DOHH2 (cell line): ENCODE measurements at regions not wholly inside any gene's neighbourhood (a gene's known extent, or its start where the extent isn't known, plus 50 kb on each side); places are given as distances from the start of the nearest gene placed in this dataset.

Source experiments
- H3F3A ChIP-seq: fragments of 200-600 bp; sonication (generic), shearing (Covaris generic); 2 replicates; pipeline ENCODE4 v1.6.0; 2016; ENCODE audit warnings: antibody characterized with exemption, mild to moderate bottlenecking; ENCODE audit not compliant: control insufficient read depth, insufficient read depth
- H3K27ac ChIP-seq: fragments of 200-600 bp; sonication (generic); 2 replicates; pipeline ENCODE4 v1.5.1; 2014; ENCODE audit warnings: low read depth, mild to moderate bottlenecking, low read length, moderate library complexity
- H3K27me3 ChIP-seq: fragments of 200-600 bp; sonication (generic); 2 replicates; pipeline ENCODE4 v1.6.1; 2014; ENCODE audit warnings: mild to moderate bottlenecking, low read length, mixed read lengths; ENCODE audit not compliant: control insufficient read depth
- H3K36me3 ChIP-seq: fragments of 200-600 bp; sonication (generic); 2 replicates; pipeline ENCODE4 v1.6.1; 2014; ENCODE audit warnings: mild to moderate bottlenecking, low read length, moderate library complexity, mixed read lengths; ENCODE audit not compliant: control insufficient read depth
- H3K4me1 ChIP-seq: fragments of 200-600 bp; sonication (generic); 2 replicates; pipeline ENCODE4 v1.6.1; 2014; ENCODE audit warnings: mild to moderate bottlenecking, low read length, mixed read lengths; ENCODE audit not compliant: control insufficient read depth
- H3K4me2 ChIP-seq: fragments of 200-600 bp; sonication (generic); 2 replicates; pipeline ENCODE4 v1.6.0; 2014; ENCODE audit warnings: mild to moderate bottlenecking, low read length, moderate library complexity
- H3K4me3 ChIP-seq: fragments of 200-600 bp; sonication (generic); 2 replicates; pipeline ENCODE4 v1.5.1; 2014; ENCODE audit warnings: mild to moderate bottlenecking, low read length, mixed read lengths
- H3K79me2 ChIP-seq: fragments of 200-600 bp; sonication (generic); 2 replicates; pipeline ENCODE4 v1.6.1; 2014; ENCODE audit warnings: mild to moderate bottlenecking, low read length, mixed read lengths; ENCODE audit not compliant: control insufficient read depth
- H3K9me2 ChIP-seq: fragments of 200-600 bp; sonication (generic); replicated peaks from 2 replicates; pipeline ENCODE4 v1.6.1; 2014; ENCODE audit warnings: mild to moderate bottlenecking, low read length, mixed read lengths; ENCODE audit not compliant: control insufficient read depth
- H3K9me3 ChIP-seq: fragments of 200-600 bp; sonication (generic); 2 replicates; pipeline ENCODE4 v1.6.1; 2014; ENCODE audit warnings: antibody characterized with exemption, low read length, mixed read lengths; ENCODE audit not compliant: control insufficient read depth, insufficient read depth
- H4K20me1 ChIP-seq: fragments of 200-600 bp; sonication (generic); 2 replicates; pipeline ENCODE4 v1.6.0; 2014; ENCODE audit warnings: low read depth, mild to moderate bottlenecking, antibody characterized with exemption, low read length, moderate library complexity; ENCODE audit not compliant: control insufficient read depth, insufficient read depth
- CTCF ChIP-seq: fragments of 200-600 bp; sonication (generic); IDR thresholded peaks from one replicate; pipeline ENCODE4 v1.5.1; 2014; ENCODE audit warnings: antibody characterized with exemption, mild to moderate bottlenecking, low read depth, low read length; ENCODE audit not compliant: poor library complexity, severe bottlenecking
- EZH2phosphoT487 ChIP-seq: fragments of 200-600 bp; sonication (generic); IDR thresholded peaks from 2 replicates; pipeline ENCODE4 v1.6.1; 2017; ENCODE audit warnings: borderline replicate concordance, mild to moderate bottlenecking, antibody characterized with exemption, low read length, moderate library complexity, mixed read lengths

DNA sequence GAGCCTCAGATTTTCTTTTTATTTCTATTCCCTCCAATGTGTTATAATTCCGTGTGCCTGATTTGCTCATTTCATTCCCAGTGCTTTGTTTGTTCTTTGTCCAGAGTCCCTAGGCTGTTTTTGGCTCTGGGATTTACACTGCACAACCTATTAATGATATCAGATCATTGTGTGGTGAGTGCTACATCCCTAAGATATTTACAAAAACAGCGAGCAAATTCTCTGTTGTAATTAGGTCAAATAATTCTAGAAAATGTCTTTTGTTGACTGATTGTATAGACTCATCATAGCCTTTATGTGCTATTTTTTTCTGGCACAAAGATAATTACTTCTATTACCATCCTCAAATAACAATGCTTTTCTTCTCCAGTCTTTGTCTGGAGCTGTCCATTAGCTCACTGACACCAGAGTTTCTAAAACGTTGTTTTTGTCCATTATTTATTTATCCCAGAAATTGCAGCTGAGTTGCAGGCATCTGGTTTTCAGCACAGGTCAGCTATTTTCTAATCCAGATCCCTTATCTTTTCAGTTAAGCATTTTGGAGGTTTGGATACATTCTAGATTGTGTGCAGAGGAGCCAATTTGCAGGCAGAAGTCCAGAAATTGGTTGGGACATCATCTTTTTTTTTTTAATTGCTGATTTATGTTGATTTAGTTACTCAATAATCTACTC is 379.9 kb upstream of the DMAC1 start:
- no peak overlapping the region for H3K4me2 ChIP-seq
- H3K4me3 ChIP-seq, result no peak overlapping the region
- H3K79me2 ChIP-seq, result no peaks in the 10 kb centered on the region
- no peak overlapping the region for H3K27ac ChIP-seq
- no peaks in the 10 kb centered on the region for H3K9me3 ChIP-seq
- H3F3A ChIP-seq, result no peaks in the 10 kb centered on the region
- no peaks in the 10 kb centered on the region for H3K36me3 ChIP-seq
- H3K4me1 ChIP-seq, result no peaks in the 10 kb centered on the region
- H3K27me3 ChIP-seq, result no peaks in the 10 kb centered on the region
- TF ChIP-seq CTCF, result no peak
- TF ChIP-seq EZH2phosphoT487, result no peak
- H3K9me2 ChIP-seq, result no peaks in the 10 kb centered on the region
- no peaks in the 10 kb centered on the region for H4K20me1 ChIP-seq

- TF ChIP-seq EZH2phosphoT487 (no peak), CTCF (no peak)
- H3K79me2 ChIP-seq, result no peaks in the 10 kb centered on the region
These were observed 372.4 kb upstream of the DMAC1 start for GRCh38 chr9:8172000-8172399.

GRCh38 chr9:8168916-8169438 is 369.4 kb upstream of the DMAC1 start:
- Histone ChIP-seq H3K27ac (no peak overlapping the region), H3K27me3 (no peaks in the 10 kb centered on the region), H3K9me3 (no peaks in the 10 kb centered on the region), H3F3A (no peaks in the 10 kb centered on the region), H4K20me1 (no peaks in the 10 kb centered on the region), H3K4me1 (no peaks in the 10 kb centered on the region), H3K9me2 (no peaks in the 10 kb centered on the region), H3K4me2 (no peak overlapping the region), H3K36me3 (no peaks in the 10 kb centered on the region), H3K4me3 (no peak overlapping the region), H3K79me2 (no peaks in the 10 kb centered on the region)
- TF ChIP-seq CTCF, result no peak
- no peak for TF ChIP-seq EZH2phosphoT487

More at GRCh38 chr9:8172000-8172399, 372.4 kb upstream of the DMAC1 start:
- Histone ChIP-seq H4K20me1 (no peaks in the 10 kb centered on the region), H3K27ac (no peak overlapping the region), H3K9me2 (no peaks in the 10 kb centered on the region), H3K4me3 (no peak overlapping the region), H3K27me3 (no peaks in the 10 kb centered on the region), H3K36me3 (no peaks in the 10 kb centered on the region), H3F3A (no peaks in the 10 kb centered on the region), H3K9me3 (no peaks in the 10 kb centered on the region), H3K4me2 (no peak overlapping the region), H3K4me1 (no peaks in the 10 kb centered on the region)
